ENCODE measurements at regions not wholly inside any gene's neighbourhood (a gene's known extent, or its start where the extent isn't known, plus 50 kb on each side); places are given as distances from the start of the nearest gene placed in this dataset.
"Not testable (repeated sequence)": the region's sequence is repeated elsewhere in the genome, so short reads cannot be mapped to it uniquely, and the experiment has no call there.

GRCh38 chr7:15046861-15047260, 144.3 kb upstream of the DGKB start:
- DNase-seq = no peak

GRCh38 chr7:15043931-15044330, 141.4 kb upstream of the DGKB start:
- DNase-seq = no peak

- no peak for DNase-seq
Observed at GRCh38 chr7:15042285-15043065, 139.9 kb upstream of the DGKB start.

GRCh38 chr7:15041226-15041625, 138.7 kb upstream of the DGKB start:
- DNase-seq = no peak

- DNase-seq = no peak
Observed at GRCh38 chr7:15035814-15036213, 133.3 kb upstream of the DGKB start.

GRCh38 chr7:15033039-15033438, 130.5 kb upstream of the DGKB start:
- no peak for DNase-seq

- DNase-seq = no peak
Observed at GRCh38 chr7:15018981-15019380, 116.4 kb upstream of the DGKB start.

- DNase-seq = no peak
Observed at GRCh38 chr7:15016766-15017165, 114.2 kb upstream of the DGKB start.

- DNase-seq = no peak
Observed at GRCh38 chr7:15016315-15016667, 113.7 kb upstream of the DGKB start.

GRCh38 chr7:15015545-15016314, 113.2 kb upstream of the DGKB start:
- peak; percentile 93 for DNase-seq

- DNase-seq = no peak
Observed at GRCh38 chr7:15012135-15012534, 109.6 kb upstream of the DGKB start.

- no peak for DNase-seq
Observed at GRCh38 chr7:15011289-15011688, 108.7 kb upstream of the DGKB start.

GRCh38 chr7:15007507-15007906, 105.0 kb upstream of the DGKB start:
- no peak for DNase-seq

- no peak for DNase-seq
Observed at GRCh38 chr7:15005672-15006071, 103.1 kb upstream of the DGKB start.

GRCh38 chr7:15000157-15000556, 97.6 kb upstream of the DGKB start:
- DNase-seq = no peak

- DNase-seq = no peak
Observed at GRCh38 chr7:14999331-14999730, 96.8 kb upstream of the DGKB start.

- DNase-seq = no peak
Observed at GRCh38 chr7:14995774-14996173, 93.2 kb upstream of the DGKB start.

- DNase-seq = no peak
Observed at GRCh38 chr7:14988941-14989340, 86.4 kb upstream of the DGKB start.

- no peak for DNase-seq
Observed at GRCh38 chr7:14978687-14979086, 76.1 kb upstream of the DGKB start.

GRCh38 chr7:14974688-14975087, 72.1 kb upstream of the DGKB start:
- no peak for DNase-seq

GRCh38 chr7:14973712-14974428, 71.3 kb upstream of the DGKB start:
- no peak for DNase-seq

GRCh38 chr7:14971678-14972077, 69.1 kb upstream of the DGKB start:
- not testable (repeated sequence) for DNase-seq

GRCh38 chr7:14967376-14967775, 64.8 kb upstream of the DGKB start:
- DNase-seq = not testable (repeated sequence)

GRCh38 chr7:14962778-14963177, 60.2 kb upstream of the DGKB start:
- no peak for DNase-seq

Measured in NCI-H748 treated with DMSO at 0.1 percent for 48 hours (cell line).